A673 (cell line): ENCODE measurements at regions not wholly inside any gene's neighbourhood (a gene's known extent, or its start where the extent isn't known, plus 50 kb on each side); places are given as distances from the start of the nearest gene placed in this dataset.

Experiments
- CTCF ChIP-seq: fragments of 300-800, 200-600 bp; sonication (generic); conservative IDR thresholded peaks from 2 replicates; pipeline ENCODE4 v1.5.1; 2017; ENCODE audit warnings: low read depth, mild to moderate bottlenecking, antibody characterized with exemption, low read length, moderate library complexity, mixed read lengths
- EZH2 ChIP-seq: fragments of 200-600 bp; sonication (generic); IDR thresholded peaks from 2 replicates; pipeline ENCODE4 v1.6.1; 2017; ENCODE audit warnings: borderline replicate concordance, low read depth, mild to moderate bottlenecking, mixed read lengths, antibody characterized with exemption, low read length; ENCODE audit not compliant: poor library complexity, severe bottlenecking

- TF ChIP-seq CTCF: no peak
- no peak for TF ChIP-seq EZH2
Observed at GRCh38 chr13:22883262-22883840, 297.4 kb upstream of the SGCG start.
